H1 (cell line): ENCODE measurements at regions not wholly inside any gene's neighbourhood (a gene's known extent, or its start where the extent isn't known, plus 50 kb on each side); places are given as distances from the start of the nearest gene placed in this dataset.

Experiments used
- CTCF ChIA-PET: fragments of 300-600 bp; sonication (Branson Sonifier 250); formaldehyde crosslinking; loops from one replicate; lab custom pipeline; 2021; ENCODE audit not compliant: partially characterized antibody; lab: Charles Lee
- POLR2A ChIA-PET: fragments of 300-600 bp; sonication (Branson Sonifier 250); formaldehyde crosslinking; loops from one replicate; lab custom pipeline; 2021; ENCODE audit warnings: inconsistent platforms; ENCODE audit not compliant: partially characterized antibody; lab: Charles Lee
- DNase-seq, 2 experiments: peaks; one replicate each; pipeline versions ENCODE4 v3.0.0 to v3.0.0-alpha.2; 2010 to 2022; ENCODE audit warnings: low spot score in 2 of 2, low read depth in 1 of 2, mixed read lengths in 1 of 2
- FAIRE-seq: peaks from 2 replicates; lab custom pipeline; 2011; peaks lifted over from hg19 to GRCh38; lab: Jason Lieb, UNC
- H2AFZ ChIP-seq: 2 replicates; pipeline ENCODE4 v1.8.1; 2012; ENCODE audit warnings: low read length, inconsistent platforms
- H2AK5ac ChIP-seq: 2 replicates; pipeline ENCODE4 v1.6.1; 2013; ENCODE audit warnings: low read depth, low read length
- H2BK120ac ChIP-seq: replicated peaks from 2 replicates; pipeline ENCODE3; 2013; ENCODE audit warnings: low read depth, low read length, inconsistent platforms
- H2BK12ac ChIP-seq: 2 replicates; pipeline ENCODE4 v1.6.1; 2013; ENCODE audit warnings: low read depth, low read length
- H2BK15ac ChIP-seq: 2 replicates; pipeline ENCODE4 v1.6.1; 2013; ENCODE audit warnings: low read length
- H2BK20ac ChIP-seq: 2 replicates; pipeline ENCODE4 v1.6.1; 2013; ENCODE audit warnings: low read length
- H2BK5ac ChIP-seq: 2 replicates; pipeline ENCODE4 v1.6.1; 2013; ENCODE audit warnings: low read depth, low read length
- H3K14ac ChIP-seq: 2 replicates; pipeline ENCODE4 v1.6.1; 2013; ENCODE audit warnings: inconsistent platforms; ENCODE audit not compliant: insufficient read length
- H3K18ac ChIP-seq: 2 replicates; pipeline ENCODE4 v1.6.1; 2013; ENCODE audit warnings: low read length; ENCODE audit errors: extremely low read depth
- H3K23ac ChIP-seq: 2 replicates; pipeline ENCODE4 v1.6.1; 2013; ENCODE audit warnings: inconsistent platforms; ENCODE audit not compliant: insufficient read length
- H3K23me2 ChIP-seq: 2 replicates; pipeline ENCODE4 v1.6.1; 2013; ENCODE audit warnings: low read depth, low read length
- H3K27ac ChIP-seq: 2 replicates; pipeline ENCODE4 v1.6.1; 2011; ENCODE audit warnings: low read depth, low read length, inconsistent platforms
- H3K27me3 ChIP-seq, 4 experiments: replicated peaks in 1 of 4; 1 replicate in 1 of 4; 2 replicates in 3 of 4; pipeline versions ENCODE4 v1.6.1 to v1.8.1; 2011 to 2013; ENCODE audit warnings: low read length in 3 of 4, mild to moderate bottlenecking in 3 of 4, inconsistent platforms in 2 of 4, mixed read lengths in 2 of 4, moderate library complexity in 1 of 4; ENCODE audit not compliant: control insufficient read depth in 3 of 4, insufficient read depth in 3 of 4; ENCODE audit errors: extremely low read depth in 1 of 4
- H3K36me3 ChIP-seq, 4 experiments: 2 replicates each; pipeline versions ENCODE4 v1.6.1 to v1.8.1; 2011 to 2013; ENCODE audit warnings: mild to moderate bottlenecking in 4 of 4, low read length in 3 of 4, moderate library complexity in 2 of 4, control low read depth in 1 of 4, inconsistent platforms in 1 of 4; ENCODE audit not compliant: insufficient read depth in 4 of 4, control insufficient read depth in 2 of 4
- H3K4ac ChIP-seq: replicated peaks from 2 replicates; pipeline ENCODE3; 2013; ENCODE audit warnings: low read length, low read depth, mixed read lengths, inconsistent platforms; ENCODE audit not compliant: insufficient read length
- H3K4me1 ChIP-seq, 4 experiments: replicated peaks in 1 of 4; 1 replicate in 1 of 4; 2 replicates in 3 of 4; pipeline versions ENCODE4 v1.6.1 to v1.8.1; 2011 to 2013; ENCODE audit warnings: low read length in 3 of 4, inconsistent platforms in 2 of 4, mixed read lengths in 1 of 4; ENCODE audit not compliant: insufficient read depth in 4 of 4, control insufficient read depth in 3 of 4
- H3K4me2 ChIP-seq, 2 experiments: 2 replicates each; pipeline versions ENCODE4 v1.6.1 to v1.8.1; 2011 to 2013; ENCODE audit warnings: low read depth in 2 of 2, low read length in 2 of 2, control low read depth in 1 of 2, inconsistent platforms in 1 of 2, mild to moderate bottlenecking in 1 of 2; ENCODE audit not compliant: insufficient read depth in 1 of 2
- H3K4me3 ChIP-seq, 4 experiments: fragments of 200-600, 300-600 bp in 1 of 4; sonication (generic), shearing (Covaris generic), sonication (Bioruptor Twin) in 1 of 4; 2 replicates each; pipeline versions ENCODE4 v1.5.1 to v1.8.1; 2011 to 2016; ENCODE audit warnings: low read length in 4 of 4, low read depth in 3 of 4, control low read depth in 2 of 4, inconsistent platforms in 2 of 4, mild to moderate bottlenecking in 2 of 4, mixed read lengths in 1 of 4, moderate library complexity in 1 of 4; ENCODE audit not compliant: insufficient read depth in 2 of 4; ENCODE audit errors: extremely low read depth in 1 of 4
- H3K56ac ChIP-seq: replicated peaks from 2 replicates; pipeline ENCODE3; 2013; ENCODE audit warnings: low read depth, mild to moderate bottlenecking, mixed read lengths, low read length, inconsistent platforms; ENCODE audit not compliant: insufficient read length
- H3K79me1 ChIP-seq: 2 replicates; pipeline ENCODE4 v1.6.1; 2013; ENCODE audit warnings: low read depth, low read length, control low read depth
- H3K79me2 ChIP-seq, 2 experiments: 2 replicates each; pipeline versions ENCODE4 v1.6.1 to v1.8.1; 2012 to 2013; ENCODE audit warnings: low read length in 2 of 2, mild to moderate bottlenecking in 2 of 2, inconsistent platforms in 1 of 2; ENCODE audit not compliant: insufficient read depth in 2 of 2, control insufficient read depth in 1 of 2
- H3K9ac ChIP-seq, 4 experiments: replicated peaks in 1 of 4; 1 replicate in 1 of 4; 2 replicates in 3 of 4; pipeline versions ENCODE4 v1.6.1 to v1.8.1; 2011 to 2013; ENCODE audit warnings: low read depth in 3 of 4, low read length in 3 of 4, control low read depth in 2 of 4, mild to moderate bottlenecking in 2 of 4, moderate library complexity in 2 of 4, inconsistent platforms in 1 of 4; ENCODE audit errors: extremely low read depth in 1 of 4
- H3K9me3 ChIP-seq, 2 experiments: 2 replicates each; pipeline versions ENCODE4 v1.6.1 to v1.8.1; 2012 to 2013; ENCODE audit warnings: mild to moderate bottlenecking in 2 of 2, moderate library complexity in 2 of 2, control low read depth in 1 of 2, inconsistent platforms in 1 of 2, low read depth in 1 of 2, low read length in 1 of 2, mixed read lengths in 1 of 2; ENCODE audit not compliant: insufficient read depth in 2 of 2
- H4K20me1 ChIP-seq, 2 experiments: replicated peaks in 1 of 2; 2 replicates each; pipeline versions ENCODE3 to v1.8.1; 2011 to 2013; ENCODE audit warnings: inconsistent platforms in 2 of 2, low read length in 2 of 2, mild to moderate bottlenecking in 1 of 2; ENCODE audit not compliant: insufficient read depth in 2 of 2, control insufficient read depth in 1 of 2
- H4K5ac ChIP-seq: 2 replicates; pipeline ENCODE4 v1.6.1; 2013; ENCODE audit warnings: low read length, low read depth, mixed read lengths, inconsistent platforms; ENCODE audit not compliant: insufficient read length
- H4K8ac ChIP-seq: 2 replicates; pipeline ENCODE4 v1.8.0; 2013; ENCODE audit warnings: mild to moderate bottlenecking, moderate library complexity, low read length, inconsistent platforms; ENCODE audit not compliant: insufficient read depth; ENCODE audit errors: extremely low read depth
- H4K91ac ChIP-seq: replicated peaks from 2 replicates; pipeline ENCODE3; 2013; ENCODE audit warnings: low read length, mixed read lengths, inconsistent platforms; ENCODE audit not compliant: insufficient read length
- ASH2L ChIP-seq: fragments of 200-600, 300-600 bp; sonication (generic); IDR thresholded peaks from one replicate; pipeline ENCODE4 v1.7.1; 2017; ENCODE audit warnings: low read length
- CREB1 ChIP-seq: IDR thresholded peaks from 2 replicates; pipeline ENCODE4 v1.6.1; 2012; ENCODE audit warnings: inconsistent platforms
- KDM5A ChIP-seq: fragments of 200-600 bp; IDR thresholded peaks from 2 replicates; pipeline ENCODE4 v1.7.1; 2012; ENCODE audit warnings: mild to moderate bottlenecking, low read length, inconsistent platforms, mixed read lengths
- RAD21 ChIP-seq, 2 experiments: IDR thresholded peaks in 1 of 2; conservative IDR thresholded peaks in 1 of 2; 2 replicates each; pipeline ENCODE4 v1.6.1; 2011; ENCODE audit warnings: low read depth in 2 of 2, low read length in 2 of 2, improper control_type of control experiment in 1 of 2, inconsistent platforms in 1 of 2, mild to moderate bottlenecking in 1 of 2, moderate library complexity in 1 of 2
- RNF2 ChIP-seq: fragments of 200-900, 300-1000 bp; sonication (generic); IDR thresholded peaks from 2 replicates; pipeline ENCODE4 v1.7.1; 2016; ENCODE audit warnings: borderline replicate concordance, low read depth, mild to moderate bottlenecking, antibody characterized with exemption, low read length; ENCODE audit not compliant: poor library complexity, severe bottlenecking; ENCODE audit errors: missing control alignments
- RXRA ChIP-seq: IDR thresholded peaks from 2 replicates; pipeline ENCODE4 v1.6.1; 2011; ENCODE audit warnings: low read depth, mild to moderate bottlenecking, low read length, moderate library complexity; ENCODE audit not compliant: insufficient read depth
- SAP30 ChIP-seq: fragments of 300-600 bp; sonication (generic); IDR thresholded peaks from 2 replicates; pipeline ENCODE4 v1.7.1; 2012; ENCODE audit warnings: low read length, moderate library complexity, mild to moderate bottlenecking, inconsistent platforms; ENCODE audit not compliant: insufficient read depth, insufficient replicate concordance
- SRF ChIP-seq: IDR thresholded peaks from 2 replicates; pipeline ENCODE4 v1.6.1; 2011; ENCODE audit warnings: mild to moderate bottlenecking, low read depth, low read length, moderate library complexity
- TAF1 ChIP-seq: IDR thresholded peaks from 2 replicates; pipeline ENCODE4 v1.6.1; 2011; ENCODE audit warnings: mild to moderate bottlenecking, low read depth, low read length
- TBP ChIP-seq: IDR thresholded peaks from 2 replicates; pipeline ENCODE4 v1.6.1; 2011; ENCODE audit warnings: low read depth, low read length, improper control_type of control experiment
- TCF12 ChIP-seq: IDR thresholded peaks from 2 replicates; pipeline ENCODE4 v1.6.1; 2011; ENCODE audit warnings: low read depth, mild to moderate bottlenecking, low read length
- TEAD4 ChIP-seq: IDR thresholded peaks from 2 replicates; pipeline ENCODE4 v1.6.1; 2012; ENCODE audit warnings: low read depth, low read length, inconsistent platforms, mixed read lengths
- ZNF274 ChIP-seq: IDR thresholded peaks from 2 replicates; pipeline ENCODE4 v1.7.0; 2012; ENCODE audit warnings: low read length, borderline replicate concordance; ENCODE audit errors: extremely low read depth

DNA sequence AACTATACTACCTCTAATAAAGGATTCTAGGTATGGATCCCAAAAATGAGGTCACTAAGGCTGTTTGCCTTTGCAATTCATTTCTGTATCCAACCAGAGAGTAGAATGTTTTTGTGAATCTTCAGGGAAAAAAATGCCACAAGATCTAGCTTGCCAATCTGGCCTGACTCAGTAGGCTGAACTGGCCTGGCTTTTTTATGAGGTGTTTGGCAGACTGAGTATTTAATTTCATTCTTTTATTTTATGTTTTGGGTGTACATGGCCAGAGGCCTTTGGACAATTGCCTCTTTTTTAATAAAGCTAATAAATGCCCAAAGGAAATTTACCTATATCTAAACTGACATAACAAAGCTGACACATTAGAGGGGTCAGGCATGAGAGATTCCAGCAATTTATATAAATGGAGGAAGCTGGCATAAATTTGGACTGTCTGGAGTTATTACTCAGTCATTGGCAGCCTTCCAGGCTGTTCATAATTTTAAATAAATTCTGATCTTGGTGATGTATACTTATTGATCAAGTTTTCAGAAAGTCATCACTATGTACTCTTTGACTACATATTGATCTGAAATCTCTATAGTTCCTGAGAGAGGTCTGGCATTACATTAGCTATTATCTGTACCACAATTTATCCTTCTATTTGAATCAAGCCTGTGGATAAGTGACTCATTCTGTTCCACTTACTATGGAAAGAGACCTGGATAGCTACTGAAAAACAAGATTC, 376.4 kb upstream of the NOCT start:
- DNase-seq, result no peak
- Histone ChIP-seq H2BK120ac (no peak overlapping the region), H3K9me3 (no peaks in the 10 kb centered on the region), H2BK5ac (no peak overlapping the region), H3K18ac (no peak overlapping the region), H3K79me1 (no peaks in the 10 kb centered on the region), H3K4me1 (no peaks in the 10 kb centered on the region), H2BK15ac (no peak overlapping the region), H3K36me3 (no peaks in the 10 kb centered on the region), H4K20me1 (no peaks in the 10 kb centered on the region), H3K4me3 (no peak overlapping the region), H4K8ac (no peak overlapping the region), H3K23ac (no peak overlapping the region), H2BK20ac (no peak overlapping the region), H2AK5ac (no peak overlapping the region), H3K27ac (no peak overlapping the region), H2BK12ac (no peak overlapping the region), H3K79me2 (no peaks in the 10 kb centered on the region), H3K56ac (no peak overlapping the region), H3K4ac (no peak overlapping the region), H4K5ac (no peak overlapping the region), H3K23me2 (no peaks in the 10 kb centered on the region), H4K91ac (no peak overlapping the region), H3K4me2 (no peak overlapping the region), H2AFZ (no peak overlapping the region), H3K9ac (no peak overlapping the region), H3K27me3 (no peaks in the 10 kb centered on the region), H3K14ac (no peak overlapping the region)
- POLR2A ChIA-PET, result no interaction called here
- FAIRE-seq, result no peak
- CTCF ChIA-PET, result interaction anchor here (1.0 kb wide), 1 partner anchor 61 kb away, joined by 5 read pairs; no protein-coding TSS in a partner anchor
- TF ChIP-seq TAF1 (no peak), SRF (no peak), SAP30 (no peak), RAD21 (IDR thresholded peaks at IDR 0.05 in 1 of 2, conservative IDR thresholded peaks at IDR 0.05 in 1 of 2; ENCODE audit: low read depth in 2 of 2, low read length in 2 of 2) (no peak), ZNF274 (no peak), TBP (no peak), ASH2L (no peak), RNF2 (no peak), CREB1 (no peak), TCF12 (no peak), TEAD4 (no peak), KDM5A (no peak), RXRA (no peak)
